GM19043 (cell line): ENCODE measurements at regions not wholly inside any gene's neighbourhood (a gene's known extent, or its start where the extent isn't known, plus 50 kb on each side); places are given as distances from the start of the nearest gene placed in this dataset.

Source experiments
- ATAC-seq: cut with Tn5 transposase; IDR thresholded peaks from one replicate; pipeline ENCODE4 v1.9.1; 2021; ENCODE audit warnings: low read depth; ENCODE audit not compliant: unreplicated experiment

GRCh38 chr5:113652161-113652560, 138.7 kb downstream of the YTHDC2 start:
- no peak for ATAC-seq

GRCh38 chr5:113654828-113655227, 141.3 kb downstream of the YTHDC2 start:
- no peak for ATAC-seq

- ATAC-seq = no peak
Measured at GRCh38 chr5:113660206-113660605, 146.7 kb downstream of the YTHDC2 start.

GRCh38 chr5:113660706-113661250, 147.3 kb downstream of the YTHDC2 start:
- ATAC-seq = no peak

GRCh38 chr5:113663879-113664541, 150.5 kb downstream of the YTHDC2 start:
- ATAC-seq = no peak

GRCh38 chr5:113673041-113673440, 159.5 kb downstream of the YTHDC2 start:
- ATAC-seq = no peak

GRCh38 chr5:113675166-113675565, 161.7 kb downstream of the YTHDC2 start:
- no peak for ATAC-seq

- no peak for ATAC-seq
Measured at GRCh38 chr5:113678202-113678601, 164.7 kb downstream of the YTHDC2 start.

GRCh38 chr5:113678924-113679575, 165.6 kb downstream of the YTHDC2 start:
- peak; percentile 73 for ATAC-seq

GRCh38 chr5:113680534-113680933, 167.0 kb downstream of the YTHDC2 start:
- ATAC-seq = no peak

GRCh38 chr5:113682497-113683136, 169.1 kb downstream of the YTHDC2 start:
- no peak for ATAC-seq

GRCh38 chr5:113683211-113683610, 169.7 kb downstream of the YTHDC2 start:
- ATAC-seq = no peak

- no peak for ATAC-seq
Measured at GRCh38 chr5:113686599-113686998, 173.1 kb downstream of the YTHDC2 start.

GRCh38 chr5:113689647-113690046, 176.2 kb downstream of the YTHDC2 start:
- ATAC-seq = no peak

GRCh38 chr5:113692466-113692865, 179.0 kb downstream of the YTHDC2 start:
- no peak for ATAC-seq

- ATAC-seq = no peak
Measured at GRCh38 chr5:113692891-113693457, 179.5 kb downstream of the YTHDC2 start.

GRCh38 chr5:113693701-113694100, 180.2 kb downstream of the YTHDC2 start:
- no peak for ATAC-seq

GRCh38 chr5:113694576-113694975, 181.1 kb downstream of the YTHDC2 start:
- no peak for ATAC-seq

GRCh38 chr5:113703266-113703665, 189.8 kb downstream of the YTHDC2 start:
- no peak for ATAC-seq

GRCh38 chr5:113705657-113706056, 192.2 kb downstream of the YTHDC2 start:
- no peak for ATAC-seq

- no peak for ATAC-seq
Measured at GRCh38 chr5:113713051-113713450, 199.6 kb downstream of the YTHDC2 start.
